ENCODE measurements at regions not wholly inside any gene's neighbourhood (a gene's known extent, or its start where the extent isn't known, plus 50 kb on each side); places are given as distances from the start of the nearest gene placed in this dataset.
"Not testable (repeated sequence)": the region's sequence is repeated elsewhere in the genome, so short reads cannot be mapped to it uniquely, and the experiment has no call there.

DNA sequence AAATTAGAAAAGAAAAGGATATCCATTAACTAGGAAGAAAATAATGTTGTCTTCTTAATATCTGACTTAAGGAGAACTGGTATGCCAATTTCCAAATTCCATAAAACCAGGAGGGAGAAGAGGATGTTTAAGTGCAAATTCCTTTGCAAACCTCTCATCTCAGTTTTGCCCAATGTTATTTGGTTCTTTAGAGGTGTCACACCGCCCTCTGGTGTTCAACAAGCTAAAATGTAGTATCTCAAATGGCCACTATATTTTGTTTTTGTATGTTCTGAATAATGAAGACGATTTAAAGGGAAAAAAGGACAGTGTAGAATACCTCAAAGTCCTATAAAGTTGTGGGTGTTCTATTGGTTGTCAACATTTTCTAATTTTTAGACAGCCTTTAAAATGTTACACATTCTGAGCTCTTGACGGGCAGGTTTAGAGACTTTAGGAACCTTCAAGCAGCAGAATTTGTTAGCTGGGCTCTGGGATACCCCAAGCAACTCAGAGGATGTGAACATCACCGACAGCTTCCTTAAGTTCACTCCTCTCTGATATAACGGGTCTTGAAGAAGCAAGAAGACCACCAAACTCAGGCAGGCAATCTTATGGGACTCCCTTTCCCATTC, 458.3 kb downstream of the MFSD1 start:
- H3K4me3 ChIP-seq, result no peak overlapping the region
- H3K36me3 ChIP-seq, result no peaks in the 10 kb centered on the region
- H3K27ac ChIP-seq, result no peak overlapping the region
- 19% methylated on average over 5 of the region's 5 CpGs for whole genome bisulfite sequencing
- H3K27me3 ChIP-seq (replicated peaks; ENCODE audit: insufficient read depth), result no peaks in the 10 kb centered on the region
- TF ChIP-seq, protein P1, sequence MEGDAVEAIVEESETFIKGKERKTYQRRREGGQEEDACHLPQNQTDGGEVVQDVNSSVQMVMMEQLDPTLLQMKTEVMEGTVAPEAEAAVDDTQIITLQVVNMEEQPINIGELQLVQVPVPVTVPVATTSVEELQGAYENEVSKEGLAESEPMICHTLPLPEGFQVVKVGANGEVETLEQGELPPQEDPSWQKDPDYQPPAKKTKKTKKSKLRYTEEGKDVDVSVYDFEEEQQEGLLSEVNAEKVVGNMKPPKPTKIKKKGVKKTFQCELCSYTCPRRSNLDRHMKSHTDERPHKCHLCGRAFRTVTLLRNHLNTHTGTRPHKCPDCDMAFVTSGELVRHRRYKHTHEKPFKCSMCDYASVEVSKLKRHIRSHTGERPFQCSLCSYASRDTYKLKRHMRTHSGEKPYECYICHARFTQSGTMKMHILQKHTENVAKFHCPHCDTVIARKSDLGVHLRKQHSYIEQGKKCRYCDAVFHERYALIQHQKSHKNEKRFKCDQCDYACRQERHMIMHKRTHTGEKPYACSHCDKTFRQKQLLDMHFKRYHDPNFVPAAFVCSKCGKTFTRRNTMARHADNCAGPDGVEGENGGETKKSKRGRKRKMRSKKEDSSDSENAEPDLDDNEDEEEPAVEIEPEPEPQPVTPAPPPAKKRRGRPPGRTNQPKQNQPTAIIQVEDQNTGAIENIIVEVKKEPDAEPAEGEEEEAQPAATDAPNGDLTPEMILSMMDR (IDR thresholded peaks at IDR 0.05), result peak; percentile 45 to 90 (median 82)
- no peak for TF ChIP-seq POLR2A (IDR thresholded peaks at IDR 0.05)
- TF ChIP-seq POLR2AphosphoS5 (IDR thresholded peaks at IDR 0.05), result no peak
- H3K9me3 ChIP-seq, result no peaks in the 10 kb centered on the region
- DNase-seq (ENCODE audit: low spot score), result peak; percentile 33
- no peaks in the 10 kb centered on the region for H3K4me1 ChIP-seq (replicated peaks)
- intact Hi-C loops (cut with DNase I), result loop anchor here (5.0 kb wide), 2 partner anchors 547 to 742 kb away; no protein-coding TSS in a partner anchor

DNA sequence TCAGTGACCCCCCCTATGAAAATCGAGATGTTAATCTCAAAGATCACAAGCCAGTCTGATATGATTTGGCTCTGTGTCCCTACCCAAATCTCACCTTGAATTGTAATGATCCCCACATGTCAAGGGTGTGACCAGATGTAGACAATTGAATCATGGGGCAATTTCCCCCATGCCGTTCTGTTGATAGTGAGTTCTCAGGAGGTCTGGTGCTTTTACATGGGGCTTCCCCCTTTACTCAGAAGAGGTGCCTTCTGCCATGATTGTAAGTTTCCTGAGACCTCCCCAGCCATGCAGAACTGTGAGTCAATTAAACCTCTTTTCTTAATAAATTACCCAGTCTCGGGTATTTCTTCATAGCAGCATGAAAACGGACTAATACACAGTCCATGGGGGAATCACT, 459.5 kb downstream of the MFSD1 start:
- not testable (repeated sequence) for H3K36me3 ChIP-seq; DNase-seq (ENCODE audit: low spot score); H3K27me3 ChIP-seq (replicated peaks; ENCODE audit: insufficient read depth); H3K4me1 ChIP-seq (replicated peaks); H3K4me3 ChIP-seq; H3K27ac ChIP-seq; H3K9me3 ChIP-seq
- intact Hi-C loops (cut with DNase I), result loop anchor here (5.0 kb wide), 2 partner anchors 546 to 741 kb away; no protein-coding TSS in a partner anchor
- 59% methylated on average over 4 of the region's 4 CpGs for WGBS

DNA sequence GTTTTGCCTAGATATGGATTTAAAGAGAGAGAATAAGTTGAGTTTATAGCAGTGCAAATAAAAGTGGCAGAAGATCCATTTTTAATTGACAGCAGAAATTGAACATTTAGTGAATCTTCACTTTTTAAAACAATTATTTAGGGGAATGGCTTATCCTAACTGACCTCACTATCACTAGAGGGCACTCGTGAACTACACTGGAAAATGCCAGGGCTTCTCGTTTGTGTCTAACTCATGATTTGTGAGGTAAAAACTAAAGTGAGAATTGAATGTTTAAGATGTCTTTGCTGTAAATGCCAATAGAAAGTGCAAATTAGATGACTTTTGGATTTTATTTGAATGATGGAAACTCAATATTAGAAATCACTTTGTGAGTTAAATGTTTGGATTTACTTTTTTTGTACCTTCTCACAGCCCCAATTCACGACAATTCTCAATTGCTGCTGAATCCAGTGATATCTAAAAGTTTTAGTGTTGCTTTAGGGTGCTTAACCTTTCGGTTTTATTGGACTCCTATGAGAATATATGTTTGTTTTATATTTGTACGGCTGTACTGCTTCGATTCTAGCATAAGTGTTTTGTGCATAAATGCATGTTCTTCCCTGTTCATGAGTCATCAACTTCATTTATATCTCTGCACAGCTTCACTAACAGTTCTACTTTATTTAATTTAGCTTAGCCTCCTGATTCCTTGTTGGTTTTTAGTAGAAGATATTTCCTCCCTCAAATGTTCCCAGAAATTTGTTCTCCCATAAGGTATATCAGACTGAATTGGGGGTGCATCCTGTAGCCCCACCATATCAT, 462.1 kb downstream of the MFSD1 start:
- Histone ChIP-seq H3K36me3 (no peaks in the 10 kb centered on the region), H3K27ac (no peak overlapping the region), H3K27me3 (replicated peaks; ENCODE audit: insufficient read depth) (no peaks in the 10 kb centered on the region), H3K4me3 (no peak overlapping the region), H3K4me1 (replicated peaks) (no peaks in the 10 kb centered on the region), H3K9me3 (no peaks in the 10 kb centered on the region)
- TF ChIP-seq, protein P1 (IDR thresholded peaks at IDR 0.05), result peak in 3 of 4 experiments; percentile 41 to 74 (median 59)
- no peak for TF ChIP-seq POLR2AphosphoS5 (IDR thresholded peaks at IDR 0.05)
- peak; percentile 13 for DNase-seq (ENCODE audit: low spot score)
- WGBS, result 24% methylated on average over 6 of the region's 6 CpGs
- intact Hi-C loops (cut with DNase I), result loop anchor here (5.0 kb wide), 2 partner anchors 543 to 738 kb away; no protein-coding TSS in a partner anchor

DNA sequence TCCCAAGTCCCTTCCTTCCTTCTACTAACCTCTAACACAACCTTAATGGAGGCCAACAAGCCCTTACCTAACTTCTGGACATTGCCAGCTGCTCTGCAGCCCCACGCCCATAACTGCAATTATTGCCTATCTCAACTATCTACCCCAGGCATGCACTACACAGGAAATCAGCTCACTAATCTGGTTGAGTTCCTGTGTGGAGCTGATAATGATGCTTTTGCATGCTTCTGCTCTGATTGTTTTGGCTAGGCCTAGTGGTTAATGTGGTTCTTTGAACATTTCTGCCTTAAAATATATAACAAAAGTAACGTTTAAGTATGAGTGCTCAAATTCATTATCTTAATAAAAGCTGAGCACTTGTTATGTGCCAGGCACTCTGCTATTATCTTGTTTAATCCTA, 463.9 kb downstream of the MFSD1 start:
- Histone ChIP-seq H3K27me3 (replicated peaks; ENCODE audit: insufficient read depth) (no peaks in the 10 kb centered on the region), H3K9me3 (no peaks in the 10 kb centered on the region), H3K27ac (no peak overlapping the region), H3K36me3 (no peaks in the 10 kb centered on the region), H3K4me3 (no peak overlapping the region), H3K4me1 (replicated peaks) (no peaks in the 10 kb centered on the region)
- intact Hi-C loops (cut with DNase I), result no loop called here
- no peak for TF ChIP-seq POLR2AphosphoS5 (IDR thresholded peaks at IDR 0.05)
- TF ChIP-seq, protein P1 (IDR thresholded peaks at IDR 0.05), result no peak
- TF ChIP-seq POLR2A (IDR thresholded peaks at IDR 0.05), result no peak
- no peak for DNase-seq (ENCODE audit: low spot score)
- WGBS, result 62% methylated on average over 2 of the region's 2 CpGs

DNA sequence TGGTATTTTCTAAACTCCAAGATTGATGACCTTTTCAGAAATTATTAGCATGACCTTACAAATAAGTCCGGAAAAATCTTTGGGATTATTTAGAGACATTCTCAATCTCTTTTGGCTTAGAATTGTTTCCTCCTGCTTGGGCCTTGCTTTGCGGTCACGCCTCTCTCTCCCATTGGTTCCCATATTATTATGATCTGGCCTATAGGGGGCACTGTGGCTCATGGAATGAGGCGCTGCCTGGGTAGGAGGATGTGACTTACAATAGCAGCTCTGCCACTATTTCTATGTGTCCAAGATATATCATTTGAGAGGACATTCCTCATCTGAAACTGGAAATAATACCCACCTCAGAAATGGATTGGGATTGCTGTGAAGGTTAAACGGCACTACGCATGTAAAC, 464.9 kb downstream of the MFSD1 start:
- H3K27ac ChIP-seq, result no peak overlapping the region
- H3K36me3 ChIP-seq, result no peaks in the 10 kb centered on the region
- intact Hi-C loops (cut with DNase I), result no loop called here
- no peaks in the 10 kb centered on the region for H3K4me1 ChIP-seq (replicated peaks)
- DNase-seq (ENCODE audit: low spot score), result no peak
- TF ChIP-seq, protein P1 (IDR thresholded peaks at IDR 0.05), result no peak
- TF ChIP-seq POLR2A (IDR thresholded peaks at IDR 0.05) (no peak), POLR2AphosphoS5 (IDR thresholded peaks at IDR 0.05) (no peak)
- H3K27me3 ChIP-seq (replicated peaks; ENCODE audit: insufficient read depth), result no peaks in the 10 kb centered on the region
- WGBS, result 70% methylated on average over 6 of the region's 6 CpGs
- H3K4me3 ChIP-seq, result no peak overlapping the region
- H3K9me3 ChIP-seq, result no peaks in the 10 kb centered on the region
